AG04449 (cell line): ENCODE measurements at regions not wholly inside any gene's neighbourhood (a gene's known extent, or its start where the extent isn't known, plus 50 kb on each side); places are given as distances from the start of the nearest gene placed in this dataset.

ENCODE experiments used
- CTCF ChIA-PET: fragments of 350-600 bp; formaldehyde crosslinking; extraction: SDS; loops from one replicate; lab custom pipeline; 2021; ENCODE audit warnings: antibody characterized with exemption; lab: Yijun Ruan, JAX
- POLR2A ChIA-PET: fragments of 400-600, 350-600 bp; formaldehyde crosslinking; extraction: SDS; loops from one replicate; lab custom pipeline; 2020; ENCODE audit warnings: antibody characterized with exemption, inconsistent platforms; lab: Yijun Ruan, JAX
- DNase-seq: peaks from one replicate; pipeline ENCODE4 v3.0.0-alpha.2; 2010; ENCODE audit warnings: low read depth, low spot score
- H3K4me3 ChIP-seq: 2 replicates; pipeline ENCODE4 v1.5.1; 2011; ENCODE audit warnings: low read depth, mild to moderate bottlenecking, control low read depth, low read length
- TF ChIP-seq, protein P1 (sequence below): IDR thresholded peaks from one replicate; pipeline ENCODE4 v1.5.1; 2011; ENCODE audit warnings: mild to moderate bottlenecking, moderate library complexity, low read length, control low read depth, inconsistent platforms; ENCODE audit not compliant: insufficient read depth; ENCODE audit errors: missing control alignments

DNA sequence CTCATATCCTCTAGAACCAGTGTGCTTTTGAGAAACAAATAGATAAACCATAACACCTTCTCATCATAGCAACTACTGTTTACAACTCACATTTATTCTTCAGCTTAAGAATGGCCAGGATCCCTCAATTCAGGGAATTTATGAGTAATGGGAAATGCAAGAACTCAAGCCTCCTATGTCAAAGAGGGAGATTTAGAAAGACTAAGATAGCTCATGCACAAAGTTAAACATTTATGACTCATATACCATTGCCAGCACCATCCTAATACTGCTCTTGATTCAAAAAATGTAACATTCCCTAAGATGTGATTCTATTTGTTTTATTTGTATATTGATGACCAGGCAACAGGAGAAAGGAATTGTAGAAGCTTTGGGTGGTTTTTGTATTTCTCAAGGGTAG lies 172.8 kb downstream of the CYP26B1 start:
- CTCF ChIA-PET: interaction anchor here (0.9 to 1.5 kb wide), 4 partner anchors 12 to 885 kb away, joined by 3 to 4 read pairs (median 3); no protein-coding TSS in a partner anchor
- POLR2A ChIA-PET: no interaction called here
- TF ChIP-seq, protein P1, sequence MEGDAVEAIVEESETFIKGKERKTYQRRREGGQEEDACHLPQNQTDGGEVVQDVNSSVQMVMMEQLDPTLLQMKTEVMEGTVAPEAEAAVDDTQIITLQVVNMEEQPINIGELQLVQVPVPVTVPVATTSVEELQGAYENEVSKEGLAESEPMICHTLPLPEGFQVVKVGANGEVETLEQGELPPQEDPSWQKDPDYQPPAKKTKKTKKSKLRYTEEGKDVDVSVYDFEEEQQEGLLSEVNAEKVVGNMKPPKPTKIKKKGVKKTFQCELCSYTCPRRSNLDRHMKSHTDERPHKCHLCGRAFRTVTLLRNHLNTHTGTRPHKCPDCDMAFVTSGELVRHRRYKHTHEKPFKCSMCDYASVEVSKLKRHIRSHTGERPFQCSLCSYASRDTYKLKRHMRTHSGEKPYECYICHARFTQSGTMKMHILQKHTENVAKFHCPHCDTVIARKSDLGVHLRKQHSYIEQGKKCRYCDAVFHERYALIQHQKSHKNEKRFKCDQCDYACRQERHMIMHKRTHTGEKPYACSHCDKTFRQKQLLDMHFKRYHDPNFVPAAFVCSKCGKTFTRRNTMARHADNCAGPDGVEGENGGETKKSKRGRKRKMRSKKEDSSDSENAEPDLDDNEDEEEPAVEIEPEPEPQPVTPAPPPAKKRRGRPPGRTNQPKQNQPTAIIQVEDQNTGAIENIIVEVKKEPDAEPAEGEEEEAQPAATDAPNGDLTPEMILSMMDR: no peak
- no peak overlapping the region for H3K4me3 ChIP-seq
- DNase-seq: peak; percentile 10

DNA sequence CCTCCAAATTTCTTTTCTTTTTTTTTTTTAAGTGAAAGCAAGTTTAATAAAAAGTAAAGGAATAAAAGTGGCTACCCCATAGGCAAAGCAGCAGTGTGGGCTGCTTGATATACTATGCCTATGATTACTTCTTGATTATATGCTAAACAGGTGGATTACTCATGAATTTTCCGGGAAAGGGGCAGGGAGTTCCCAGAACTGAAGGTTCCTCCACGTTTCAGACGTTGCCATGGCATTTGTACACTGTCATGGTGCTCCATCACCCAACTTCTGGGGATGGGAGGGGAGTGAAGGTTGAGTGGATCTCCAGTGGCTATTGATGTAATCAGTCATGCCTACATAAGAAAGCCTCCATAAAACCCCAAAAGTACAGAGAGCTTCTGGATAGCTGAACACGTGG lies 176.2 kb downstream of the CYP26B1 start:
- TF ChIP-seq, protein P1: no peak
- no peak overlapping the region for H3K4me3 ChIP-seq
- CTCF ChIA-PET: interaction anchor here (1.0 to 1.3 kb wide), 2 partner anchors 21 to 170 kb away, joined by 3 to 4 read pairs; no protein-coding TSS in a partner anchor
- DNase-seq: no peak
- POLR2A ChIA-PET: no interaction called here

DNA sequence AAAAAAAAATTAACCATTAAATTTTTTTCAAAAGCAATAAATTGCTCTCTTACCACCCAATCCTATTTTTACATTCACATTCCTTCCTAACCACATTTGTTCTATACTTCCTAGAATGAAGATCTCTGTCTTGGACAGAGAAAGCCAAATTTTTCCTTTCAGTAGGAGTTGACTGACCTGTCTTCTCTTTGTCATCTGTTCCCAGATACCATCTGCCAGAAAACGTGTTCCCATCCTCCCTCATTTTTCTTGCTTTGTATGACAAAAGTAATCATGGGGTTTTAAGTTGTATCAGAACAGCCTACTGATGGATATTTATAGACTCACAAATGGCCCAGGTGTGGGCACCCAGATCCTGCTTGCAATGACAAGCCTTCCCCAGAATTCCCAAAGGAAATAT lies 182.1 kb downstream of the CYP26B1 start:
- no peak for DNase-seq
- CTCF ChIA-PET: interaction anchor here (3.6 kb wide), 1 partner anchor 29 kb away, joined by 10 read pairs; no protein-coding TSS in a partner anchor
- TF ChIP-seq, protein P1: no peak
- POLR2A ChIA-PET: no interaction called here
- no peak overlapping the region for H3K4me3 ChIP-seq

DNA sequence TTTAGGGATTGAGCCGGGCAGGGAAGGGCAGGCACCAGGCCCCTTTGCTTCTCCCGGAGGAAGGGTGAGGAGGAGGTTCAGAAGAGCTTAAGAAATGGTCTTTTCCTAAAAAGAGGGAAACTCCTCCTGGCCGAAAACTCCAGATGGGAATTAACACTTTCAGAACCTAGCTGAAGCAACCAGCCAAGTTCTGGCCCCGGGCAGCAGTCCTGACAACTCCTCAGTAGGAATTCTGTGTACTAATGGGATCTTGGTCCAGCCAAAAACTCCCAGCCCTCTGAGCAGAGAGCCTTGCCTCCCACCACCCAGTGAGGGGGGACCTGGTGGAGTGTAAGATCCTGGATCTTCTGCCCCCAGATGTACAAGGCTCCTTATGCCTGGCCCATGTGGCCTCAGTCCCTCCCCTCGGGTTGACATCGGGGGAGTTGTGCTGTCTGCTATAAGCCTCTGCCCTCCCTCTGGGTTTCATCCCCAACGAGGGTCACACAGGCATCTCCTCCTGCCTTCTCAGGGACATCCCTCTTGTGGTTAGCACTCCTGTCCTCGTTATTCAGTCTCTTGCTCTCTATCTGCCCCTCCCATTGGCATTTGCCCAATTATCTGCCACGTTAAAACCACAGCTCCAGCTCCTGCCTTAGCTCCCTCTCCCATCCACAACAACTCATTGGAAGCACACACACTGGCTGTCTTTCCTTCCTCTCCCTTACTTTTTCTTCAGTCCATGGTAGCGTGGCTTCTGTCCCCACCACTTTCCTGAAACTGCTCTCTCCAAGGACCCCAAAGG lies 184.6 kb downstream of the CYP26B1 start:
- TF ChIP-seq, protein P1: no peak
- ChIA-PET CTCF (interaction anchor here (1.1 to 3.6 kb wide), 4 partner anchors 12 to 165 kb away, joined by 4 to 10 read pairs (median 6); no protein-coding TSS in a partner anchor), POLR2A (no interaction called here)
- H3K4me3 ChIP-seq: no peak overlapping the region
- no peak for DNase-seq

DNA sequence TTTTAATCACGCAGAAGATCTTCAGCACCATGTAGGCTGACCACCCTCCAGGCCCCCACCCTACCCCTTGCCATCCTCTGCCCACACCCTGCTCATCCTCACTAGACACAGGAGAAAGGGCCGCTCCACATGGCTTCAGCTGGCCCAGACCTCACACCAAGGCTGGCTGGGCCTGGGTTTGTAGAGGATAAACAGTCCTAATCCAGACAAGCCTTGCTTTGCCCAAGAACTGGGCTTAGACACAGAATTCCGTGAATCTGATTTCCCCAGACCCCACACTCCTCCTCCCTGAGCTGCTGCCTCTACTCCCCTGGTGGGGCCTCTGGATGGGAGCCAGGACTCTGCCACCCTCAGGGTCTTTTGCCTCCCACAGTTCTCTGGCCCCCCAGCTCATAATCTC lies 185.3 kb downstream of the CYP26B1 start:
- H3K4me3 ChIP-seq: no peak overlapping the region
- no peak for DNase-seq
- CTCF ChIA-PET: interaction anchor here (1.1 to 2.1 kb wide), 3 partner anchors 12 to 164 kb away, joined by 4 to 7 read pairs (median 6); no protein-coding TSS in a partner anchor
- POLR2A ChIA-PET: no interaction called here
- TF ChIP-seq, protein P1: no peak
